AG10803 (cell line): ENCODE measurements at regions not wholly inside any gene's neighbourhood (a gene's known extent, or its start where the extent isn't known, plus 50 kb on each side); places are given as distances from the start of the nearest gene placed in this dataset.
A peak's percentile ranks its signal among the peaks of the same experiment; 100 is the strongest.

Source experiments
- DNase-seq: peaks from one replicate; pipeline ENCODE4 v3.0.0; 2010; ENCODE audit warnings: low read depth
- H3K4me3 ChIP-seq: 2 replicates; pipeline ENCODE4 v1.5.1; 2011; ENCODE audit warnings: mild to moderate bottlenecking, low read length, control low read depth
- CTCF ChIP-seq: conservative IDR thresholded peaks from 2 replicates; pipeline ENCODE4 v1.5.1; 2011; ENCODE audit warnings: mild to moderate bottlenecking, low read length, control low read depth, inconsistent platforms

- TF ChIP-seq CTCF, result no peak
- no peak for DNase-seq
- no peak overlapping the region for H3K4me3 ChIP-seq
These were observed 131.1 kb upstream of the VRK1 start for GRCh38 chr14:96666088-96666487.

- no peak for TF ChIP-seq CTCF
- DNase-seq, result no peak
- no peak overlapping the region for H3K4me3 ChIP-seq
These were observed 126.8 kb upstream of the VRK1 start for GRCh38 chr14:96670391-96670790.

- no peak overlapping the region for H3K4me3 ChIP-seq
- DNase-seq, result no peak
- TF ChIP-seq CTCF, result no peak
These were observed 126.0 kb upstream of the VRK1 start for GRCh38 chr14:96671218-96671617.

GRCh38 chr14:96673706-96674105 is 123.5 kb upstream of the VRK1 start:
- H3K4me3 ChIP-seq, result no peak overlapping the region
- TF ChIP-seq CTCF, result no peak
- DNase-seq, result no peak

- TF ChIP-seq CTCF, result no peak
- DNase-seq, result no peak
- no peak overlapping the region for H3K4me3 ChIP-seq
These were observed 123.1 kb upstream of the VRK1 start for GRCh38 chr14:96674121-96674520.

GRCh38 chr14:96676166-96676565 is 121.0 kb upstream of the VRK1 start:
- DNase-seq, result no peak
- no peak overlapping the region for H3K4me3 ChIP-seq
- TF ChIP-seq CTCF, result no peak

GRCh38 chr14:96681829-96682228 is 115.4 kb upstream of the VRK1 start:
- no peak for TF ChIP-seq CTCF
- H3K4me3 ChIP-seq, result no peak overlapping the region
- peak; percentile 24 for DNase-seq
